ENCODE measurements at regions not wholly inside any gene's neighbourhood (a gene's known extent, or its start where the extent isn't known, plus 50 kb on each side); places are given as distances from the start of the nearest gene placed in this dataset.

- no peak for TF ChIP-seq CTCF (IDR thresholded peaks at IDR 0.05; ENCODE audit: unreplicated experiment)
- Mint-ChIP-seq H3K36me3 (ENCODE audit: insufficient read depth) (no peaks in the 10 kb centered on the region), H3K27me3 (no peaks in the 10 kb centered on the region), H3K4me3 (ENCODE audit: low read depth) (peak overlapping the region; percentile 74), H3K27ac (peak overlapping the region; percentile 100), H3K4me1 (ENCODE audit: low read depth) (peaks cover 43% of the 10 kb centered on the region), H3K9me3 (ENCODE audit: low read depth) (no peaks in the 10 kb centered on the region)
- DNase-seq (ENCODE audit: low spot score, unreplicated experiment) = no peak
Measured at GRCh38 chr15:92818651-92819277, 81.4 kb upstream of the CHD2 start.

DNA sequence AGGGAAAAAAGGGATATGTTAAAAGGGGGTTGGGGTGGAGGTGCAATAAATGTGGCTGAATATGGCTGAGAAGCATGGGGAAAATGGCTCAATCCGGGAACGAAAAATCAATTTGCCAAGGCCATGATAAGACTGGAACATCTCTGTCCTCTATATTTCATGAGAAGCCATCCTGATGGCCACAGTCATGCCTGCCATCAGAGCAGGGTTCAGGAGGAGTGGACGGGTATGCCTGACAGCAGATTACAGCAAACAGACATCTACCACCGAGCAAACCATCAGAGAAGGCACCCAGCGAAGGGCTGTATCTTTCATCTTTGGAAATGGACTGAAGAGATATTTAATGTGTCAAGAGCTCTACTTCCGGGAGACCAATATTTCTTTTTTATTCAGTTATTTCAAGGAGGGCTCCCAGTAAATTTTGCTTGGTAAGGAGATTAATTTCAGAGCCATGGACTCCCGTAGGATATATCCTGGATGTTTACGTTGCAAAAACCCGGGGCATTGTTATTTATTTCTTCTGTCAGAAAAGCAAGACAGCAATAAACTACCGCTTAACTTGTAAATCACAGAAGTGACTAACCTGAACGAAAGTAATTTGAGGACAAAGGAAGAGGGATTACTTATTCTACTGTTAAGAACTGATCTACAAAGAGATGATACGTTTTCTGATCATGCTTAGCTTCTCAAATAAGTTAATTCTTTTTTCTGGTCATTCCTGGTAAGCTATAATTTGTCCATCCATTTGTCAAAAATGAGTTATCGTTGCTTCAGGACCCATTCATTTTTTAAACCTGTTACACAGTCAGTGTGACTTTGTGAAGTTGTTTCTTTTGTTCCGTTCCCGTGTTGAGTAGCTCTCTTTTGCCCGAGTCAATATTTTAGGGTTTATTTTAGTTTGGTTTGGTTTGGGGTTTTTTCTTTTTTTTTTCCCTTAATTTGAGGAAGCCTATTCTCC is 80.6 kb upstream of the CHD2 start:
- Mint-ChIP-seq H3K4me3 (ENCODE audit: low read depth) (peak overlapping the region; percentile 74), H3K27ac (peak overlapping the region; percentile 100), H3K9me3 (ENCODE audit: low read depth) (no peaks in the 10 kb centered on the region), H3K4me1 (ENCODE audit: low read depth) (peaks cover 43% of the 10 kb centered on the region), H3K27me3 (no peaks in the 10 kb centered on the region), H3K36me3 (ENCODE audit: insufficient read depth) (no peaks in the 10 kb centered on the region)
- DNase-seq (ENCODE audit: low spot score, unreplicated experiment) = no peak
- no peak for TF ChIP-seq CTCF (IDR thresholded peaks at IDR 0.05; ENCODE audit: unreplicated experiment)

DNA sequence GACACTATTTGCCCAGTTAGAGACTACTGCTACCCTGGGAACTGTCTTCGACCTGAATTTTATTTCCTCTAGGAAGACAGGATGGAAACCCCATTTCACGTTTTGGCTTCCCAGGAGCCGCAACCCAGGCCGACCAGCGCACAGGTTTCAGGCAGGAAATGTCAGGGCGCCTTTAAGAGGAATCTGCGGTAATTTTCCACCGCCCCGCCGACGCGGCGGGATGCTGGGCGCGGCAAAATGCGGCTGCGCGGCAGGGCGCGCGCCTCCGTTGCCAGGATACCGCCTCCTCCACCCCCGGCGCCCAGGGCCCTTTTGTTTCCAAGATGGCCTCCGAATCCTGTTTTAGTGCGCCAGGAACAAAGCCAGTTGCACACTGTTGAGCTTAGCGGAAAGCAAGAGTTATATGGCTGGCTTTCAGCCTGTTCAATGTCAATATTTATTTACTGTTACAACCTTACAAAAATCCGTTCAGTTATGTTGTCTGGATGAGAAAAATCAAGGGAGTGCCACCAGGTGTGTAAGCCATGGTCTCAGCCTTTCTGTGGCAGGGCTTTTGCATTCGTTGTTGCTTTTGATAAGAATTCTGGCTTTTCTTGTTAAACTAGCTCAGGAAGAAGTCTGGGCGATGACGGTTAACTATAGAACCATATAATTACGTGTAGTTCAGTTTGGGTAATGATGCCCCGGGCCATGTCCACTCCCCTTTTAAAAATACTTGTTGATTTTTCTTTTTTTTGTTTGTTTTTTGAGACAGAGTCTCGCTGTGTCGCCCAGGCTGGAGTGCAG is 79.7 kb upstream of the CHD2 start:
- Mint-ChIP-seq H3K27ac (peak overlapping the region; percentile 100), H3K9me3 (ENCODE audit: low read depth) (no peaks in the 10 kb centered on the region), H3K4me1 (ENCODE audit: low read depth) (peaks cover 43% of the 10 kb centered on the region), H3K4me3 (ENCODE audit: low read depth) (peak overlapping the region; percentile 74), H3K36me3 (ENCODE audit: insufficient read depth) (no peaks in the 10 kb centered on the region), H3K27me3 (no peaks in the 10 kb centered on the region)
- TF ChIP-seq CTCF (IDR thresholded peaks at IDR 0.05; ENCODE audit: unreplicated experiment) = no peak
- peak; percentile 84 for DNase-seq (ENCODE audit: low spot score, unreplicated experiment)

- Mint-ChIP-seq H3K27me3 (no peaks in the 10 kb centered on the region), H3K36me3 (ENCODE audit: insufficient read depth) (no peaks in the 10 kb centered on the region), H3K4me3 (ENCODE audit: low read depth) (peak overlapping the region; percentile 47), H3K4me1 (ENCODE audit: low read depth) (peaks cover 43% of the 10 kb centered on the region), H3K9me3 (ENCODE audit: low read depth) (no peaks in the 10 kb centered on the region), H3K27ac (peak overlapping the region; percentile 96)
- TF ChIP-seq CTCF (IDR thresholded peaks at IDR 0.05; ENCODE audit: unreplicated experiment) = no peak
- no peak for DNase-seq (ENCODE audit: low spot score, unreplicated experiment)
Measured at GRCh38 chr15:92821491-92822116, 78.5 kb upstream of the CHD2 start.
